GM12891 (cell line): ENCODE measurements at regions not wholly inside any gene's neighbourhood (a gene's known extent, or its start where the extent isn't known, plus 50 kb on each side); places are given as distances from the start of the nearest gene placed in this dataset.

Experiments
- DNase-seq: peaks from one replicate; pipeline ENCODE4 v3.0.0; 2011; ENCODE audit warnings: low spot score; ENCODE audit not compliant: insufficient read length
- FAIRE-seq: peaks from 2 replicates; lab custom pipeline; 2011; peaks lifted over from hg19 to GRCh38; lab: Jason Lieb, UNC
- PAX5 ChIP-seq: IDR thresholded peaks from 2 replicates; pipeline ENCODE4 v1.6.1; 2011; ENCODE audit warnings: low read length, moderate library complexity, mild to moderate bottlenecking; ENCODE audit not compliant: insufficient read depth, severe bottlenecking
- POLR2A ChIP-seq: IDR thresholded peaks from 2 replicates; pipeline ENCODE4 v1.6.1; 2011; ENCODE audit warnings: low read depth, low read length, control low read depth
- POLR2AphosphoS5 ChIP-seq: IDR thresholded peaks from 2 replicates; pipeline ENCODE4 v1.6.1; 2011; ENCODE audit warnings: low read depth, low read length, control low read depth
- POU2F2 ChIP-seq: IDR thresholded peaks from 2 replicates; pipeline ENCODE4 v1.6.1; 2011; ENCODE audit warnings: low read depth, mild to moderate bottlenecking, control low read depth, low read length, moderate library complexity
- SPI1 ChIP-seq: IDR thresholded peaks from 2 replicates; pipeline ENCODE4 v1.6.1; 2011; ENCODE audit warnings: low read depth, low read length, control low read depth
- TAF1 ChIP-seq: IDR thresholded peaks from 2 replicates; pipeline ENCODE4 v1.6.1; 2011; ENCODE audit warnings: low read depth, low read length, control low read depth

GRCh38 chr5:93300945-93301344, 280.1 kb downstream of the NR2F1-AS1 start:
- no peak for TF ChIP-seq TAF1
- no peak for TF ChIP-seq POLR2AphosphoS5
- TF ChIP-seq SPI1 = no peak
- TF ChIP-seq POLR2A = no peak
- no peak for TF ChIP-seq POU2F2
- no peak for TF ChIP-seq PAX5
- DNase-seq = no peak
- no peak for FAIRE-seq

GRCh38 chr5:93300309-93300923, 280.6 kb downstream of the NR2F1-AS1 start:
- no peak for DNase-seq
- FAIRE-seq = no peak
- TF ChIP-seq TAF1 (no peak), POLR2AphosphoS5 (no peak), POLR2A (no peak), PAX5 (no peak), POU2F2 (no peak), SPI1 (no peak)

- TF ChIP-seq PAX5 (no peak), POLR2A (no peak), SPI1 (no peak), POU2F2 (no peak), TAF1 (no peak), POLR2AphosphoS5 (no peak)
- DNase-seq = no peak
- FAIRE-seq = no peak
Observed at GRCh38 chr5:93299681-93300308, 281.2 kb downstream of the NR2F1-AS1 start.

- no peak for FAIRE-seq
- TF ChIP-seq TAF1 (no peak), SPI1 (no peak), POLR2A (no peak)
- no peak for DNase-seq
Observed at GRCh38 chr5:93297116-93297515, 283.9 kb downstream of the NR2F1-AS1 start.

GRCh38 chr5:93296338-93296737, 284.7 kb downstream of the NR2F1-AS1 start:
- no peak for FAIRE-seq
- DNase-seq = no peak
- no peak for TF ChIP-seq POU2F2
- no peak for TF ChIP-seq POLR2AphosphoS5
- no peak for TF ChIP-seq PAX5
- TF ChIP-seq SPI1 = no peak
- TF ChIP-seq TAF1 = no peak
- no peak for TF ChIP-seq POLR2A

- FAIRE-seq (no peak), DNase-seq (no peak)
- TF ChIP-seq POLR2A = no peak
- TF ChIP-seq SPI1 = no peak
Observed at GRCh38 chr5:93294996-93295395, 286.0 kb downstream of the NR2F1-AS1 start.

- DNase-seq (no peak), FAIRE-seq (no peak)
- TF ChIP-seq POLR2A = no peak
Observed at GRCh38 chr5:93294199-93294598, 286.8 kb downstream of the NR2F1-AS1 start.

- FAIRE-seq = no peak
- DNase-seq = no peak
- TF ChIP-seq POLR2AphosphoS5 (no peak), POLR2A (no peak)
Observed at GRCh38 chr5:93289942-93290341, 291.1 kb downstream of the NR2F1-AS1 start.

- no peak for FAIRE-seq
- DNase-seq = no peak
- TF ChIP-seq SPI1 (no peak), POLR2A (no peak), PAX5 (no peak), POU2F2 (no peak), TAF1 (no peak), POLR2AphosphoS5 (no peak)
Observed at GRCh38 chr5:93285461-93285860, 295.6 kb downstream of the NR2F1-AS1 start.

- FAIRE-seq (no peak), DNase-seq (no peak)
- TF ChIP-seq SPI1 (no peak), PAX5 (no peak)
Observed at GRCh38 chr5:93281980-93282772, 298.8 kb downstream of the NR2F1-AS1 start.
